ENCODE measurements at regions not wholly inside any gene's neighbourhood (a gene's known extent, or its start where the extent isn't known, plus 50 kb on each side); places are given as distances from the start of the nearest gene placed in this dataset.

DNA sequence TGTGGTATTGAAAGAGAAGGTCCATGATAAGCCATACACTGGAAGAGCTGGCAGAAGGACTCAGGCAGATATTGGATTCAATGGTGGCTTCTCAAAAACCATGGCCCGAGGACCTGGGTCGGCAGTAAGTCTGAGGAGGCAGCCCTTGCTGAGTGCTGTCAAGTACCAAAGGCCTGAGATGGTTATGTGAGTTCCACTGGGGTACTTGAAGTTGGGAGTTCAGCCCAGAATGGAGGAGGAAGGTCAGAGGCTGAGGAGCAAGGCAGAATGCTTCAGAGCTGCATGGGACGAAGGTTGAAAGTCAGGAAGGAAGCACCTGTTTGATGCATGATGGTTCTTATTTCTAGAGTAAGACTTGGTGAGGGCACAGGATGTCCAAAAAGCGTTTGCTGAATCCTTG lies 194.9 kb downstream of the DIRAS2 start:
- TF ChIP-seq EZH2 (IDR thresholded peaks at IDR 0.05; ENCODE audit: borderline replicate concordance), result no peak
- TF ChIP-seq, protein P1, sequence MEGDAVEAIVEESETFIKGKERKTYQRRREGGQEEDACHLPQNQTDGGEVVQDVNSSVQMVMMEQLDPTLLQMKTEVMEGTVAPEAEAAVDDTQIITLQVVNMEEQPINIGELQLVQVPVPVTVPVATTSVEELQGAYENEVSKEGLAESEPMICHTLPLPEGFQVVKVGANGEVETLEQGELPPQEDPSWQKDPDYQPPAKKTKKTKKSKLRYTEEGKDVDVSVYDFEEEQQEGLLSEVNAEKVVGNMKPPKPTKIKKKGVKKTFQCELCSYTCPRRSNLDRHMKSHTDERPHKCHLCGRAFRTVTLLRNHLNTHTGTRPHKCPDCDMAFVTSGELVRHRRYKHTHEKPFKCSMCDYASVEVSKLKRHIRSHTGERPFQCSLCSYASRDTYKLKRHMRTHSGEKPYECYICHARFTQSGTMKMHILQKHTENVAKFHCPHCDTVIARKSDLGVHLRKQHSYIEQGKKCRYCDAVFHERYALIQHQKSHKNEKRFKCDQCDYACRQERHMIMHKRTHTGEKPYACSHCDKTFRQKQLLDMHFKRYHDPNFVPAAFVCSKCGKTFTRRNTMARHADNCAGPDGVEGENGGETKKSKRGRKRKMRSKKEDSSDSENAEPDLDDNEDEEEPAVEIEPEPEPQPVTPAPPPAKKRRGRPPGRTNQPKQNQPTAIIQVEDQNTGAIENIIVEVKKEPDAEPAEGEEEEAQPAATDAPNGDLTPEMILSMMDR (IDR thresholded peaks at IDR 0.05; ENCODE audit: poor library complexity), result no peak

All from hepatocyte (in vitro differentiated cells).